Mesendoderm (in vitro differentiated cells): ENCODE measurements at regions not wholly inside any gene's neighbourhood (a gene's known extent, or its start where the extent isn't known, plus 50 kb on each side); places are given as distances from the start of the nearest gene placed in this dataset.
A peak's percentile ranks its signal among the peaks of the same experiment; 100 is the strongest.

Source experiments
- DNase-seq: peaks from one replicate; pipeline ENCODE4 v3.0.0; 2013
- H2AK5ac ChIP-seq: 2 replicates; pipeline ENCODE4 v1.6.1; 2013; ENCODE audit warnings: low read length, inconsistent platforms
- H2BK120ac ChIP-seq: 2 replicates; pipeline ENCODE4 v1.6.1; 2013; ENCODE audit warnings: low read depth, mild to moderate bottlenecking, low read length, moderate library complexity, mixed read lengths
- H2BK15ac ChIP-seq: replicated peaks from 2 replicates; pipeline ENCODE4 v1.6.1; 2013; ENCODE audit warnings: low read depth, mild to moderate bottlenecking, moderate library complexity
- H2BK5ac ChIP-seq: 2 replicates; pipeline ENCODE4 v1.6.1; 2013; ENCODE audit warnings: low read length, inconsistent platforms
- H3K18ac ChIP-seq: 2 replicates; pipeline ENCODE4 v1.6.1; 2013; ENCODE audit warnings: mild to moderate bottlenecking, low read length, mixed read lengths
- H3K23ac ChIP-seq: one replicate; pipeline ENCODE4 v1.6.1; 2013; ENCODE audit warnings: low read length
- H3K27ac ChIP-seq: 2 replicates; pipeline ENCODE4 v1.5.1; 2013; ENCODE audit warnings: low read depth, mild to moderate bottlenecking, inconsistent platforms, low read length, moderate library complexity
- H3K27me3 ChIP-seq: 2 replicates; pipeline ENCODE4 v1.6.1; 2013; ENCODE audit warnings: low read length, control low read depth, mild to moderate bottlenecking, inconsistent platforms; ENCODE audit not compliant: insufficient read depth, poor library complexity
- H3K36me3 ChIP-seq: 2 replicates; pipeline ENCODE4 v1.6.1; 2013; ENCODE audit warnings: low read length, inconsistent platforms; ENCODE audit not compliant: control insufficient read depth, insufficient read depth
- H3K4ac ChIP-seq: one replicate; pipeline ENCODE4 v1.6.1; 2013; ENCODE audit warnings: low read depth, mild to moderate bottlenecking, low read length, moderate library complexity
- H3K4me1 ChIP-seq: 2 replicates; pipeline ENCODE4 v1.6.1; 2013; ENCODE audit warnings: low read depth, low read length, inconsistent platforms; ENCODE audit not compliant: control insufficient read depth
- H3K4me2 ChIP-seq: 2 replicates; pipeline ENCODE4 v1.6.1; 2013; ENCODE audit warnings: low read length
- H3K4me3 ChIP-seq: 2 replicates; pipeline ENCODE4 v1.5.1; 2013; ENCODE audit warnings: mild to moderate bottlenecking, low read length
- H3K56ac ChIP-seq: one replicate; pipeline ENCODE4 v1.6.1; 2013; ENCODE audit warnings: low read length
- H3K79me1 ChIP-seq: 2 replicates; pipeline ENCODE4 v1.6.1; 2013; ENCODE audit warnings: low read length, inconsistent platforms
- H3K79me2 ChIP-seq: 2 replicates; pipeline ENCODE4 v1.6.1; 2013; ENCODE audit warnings: mild to moderate bottlenecking, low read length; ENCODE audit not compliant: control insufficient read depth, insufficient read depth
- H3K9ac ChIP-seq: 2 replicates; pipeline ENCODE4 v1.6.1; 2013; ENCODE audit warnings: low read length, inconsistent platforms
- H4K5ac ChIP-seq: one replicate; pipeline ENCODE4 v1.6.1; 2013; ENCODE audit warnings: low read length
- H4K8ac ChIP-seq: one replicate; pipeline ENCODE4 v1.6.1; 2013; ENCODE audit warnings: low read depth, mild to moderate bottlenecking, control low read depth, low read length, moderate library complexity
- WGBS: extraction: QIAGEN DNeasy Blood & Tissue Kit; methylation state at CpG from one replicate; pipeline ENCODE4 v1.1.7; 2013; ENCODE audit warnings: low lambda C conversion rate, missing lambda C conversion rate; ENCODE audit not compliant: insufficient coverage; ENCODE audit errors: extremely low coverage; 5-methylcytosine and 5-hydroxymethylcytosine counted together

DNA sequence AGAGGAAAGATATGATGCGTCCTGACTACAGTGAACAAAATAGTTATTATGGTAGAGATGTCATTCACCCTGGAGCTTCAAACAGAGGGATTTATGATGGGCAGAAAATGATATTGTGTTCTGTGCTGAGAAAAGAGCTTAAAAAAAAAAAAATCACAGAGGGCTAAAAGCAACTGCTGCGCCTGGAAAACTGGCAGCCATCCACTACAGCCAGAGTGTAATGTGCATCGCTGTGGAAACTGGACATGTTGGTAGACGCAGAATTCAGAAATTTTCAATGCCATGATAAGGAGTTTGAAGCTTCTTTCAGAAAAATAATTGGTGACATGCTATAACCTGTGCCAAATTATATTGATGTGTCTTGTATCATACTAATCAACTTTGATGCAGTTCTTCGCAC, 122.9 kb upstream of the SOX11 start:
- no CpG with 5 or more reads among the region's 5 CpGs for WGBS
- Histone ChIP-seq H3K4me2 (no peak overlapping the region), H4K8ac (no peak overlapping the region), H3K27me3 (no peaks in the 10 kb centered on the region), H3K23ac (no peak overlapping the region), H4K5ac (no peak overlapping the region), H3K9ac (no peak overlapping the region), H3K79me2 (no peaks in the 10 kb centered on the region), H3K27ac (no peak overlapping the region), H2BK15ac (no peak overlapping the region), H3K4me1 (no peaks in the 10 kb centered on the region), H3K18ac (no peak overlapping the region), H3K79me1 (no peaks in the 10 kb centered on the region), H3K4ac (no peak overlapping the region), H2BK120ac (no peak overlapping the region), H3K36me3 (no peaks in the 10 kb centered on the region), H3K4me3 (no peak overlapping the region), H2AK5ac (no peak overlapping the region), H2BK5ac (no peak overlapping the region), H3K56ac (no peak overlapping the region)
- DNase-seq: no peak

- no peak overlapping the region for H4K8ac ChIP-seq
- H3K36me3 ChIP-seq: no peaks in the 10 kb centered on the region
- H4K5ac ChIP-seq: no peak overlapping the region
- H3K56ac ChIP-seq: no peak overlapping the region
- H3K27me3 ChIP-seq: no peaks in the 10 kb centered on the region
- H3K79me2 ChIP-seq: no peaks in the 10 kb centered on the region
- H2BK15ac ChIP-seq: no peak overlapping the region
- H3K79me1 ChIP-seq: no peaks in the 10 kb centered on the region
- no peak overlapping the region for H3K27ac ChIP-seq
- no peak overlapping the region for H2AK5ac ChIP-seq
- no peak overlapping the region for H3K4me2 ChIP-seq
- no peak for DNase-seq
- H2BK5ac ChIP-seq: no peak overlapping the region
- H2BK120ac ChIP-seq: no peak overlapping the region
- WGBS: no CpG with 5 or more reads among the region's 3 CpGs
- H3K4me1 ChIP-seq: no peaks in the 10 kb centered on the region
- H3K4ac ChIP-seq: no peak overlapping the region
- H3K18ac ChIP-seq: no peak overlapping the region
- no peak overlapping the region for H3K4me3 ChIP-seq
- no peak overlapping the region for H3K9ac ChIP-seq
- H3K23ac ChIP-seq: no peak overlapping the region
Observed at GRCh38 chr2:5576015-5576414, 116.2 kb upstream of the SOX11 start.

DNA sequence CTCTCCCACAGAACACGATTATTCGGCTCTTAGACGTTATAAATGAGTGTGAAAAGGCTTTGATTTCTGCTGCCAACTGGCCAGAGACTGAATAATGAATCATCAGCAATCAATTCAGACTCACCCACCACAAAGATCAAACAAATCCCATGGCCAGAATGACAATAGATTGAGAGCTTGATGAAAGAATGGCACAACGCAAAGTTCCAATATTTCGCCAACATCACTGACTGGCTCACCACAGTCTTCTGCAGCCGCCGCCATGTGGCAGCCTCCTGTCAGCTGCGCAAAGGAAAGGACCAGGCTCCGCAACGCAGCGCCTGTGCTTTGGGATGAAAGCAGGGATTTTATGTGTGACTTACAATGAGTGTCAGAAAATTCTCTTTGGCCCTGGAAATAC, 104.4 kb upstream of the SOX11 start:
- Histone ChIP-seq H3K9ac (no peak overlapping the region), H3K18ac (no peak overlapping the region), H3K79me2 (no peaks in the 10 kb centered on the region), H3K27me3 (no peaks in the 10 kb centered on the region), H3K4me1 (no peaks in the 10 kb centered on the region), H3K79me1 (no peaks in the 10 kb centered on the region), H3K36me3 (no peaks in the 10 kb centered on the region), H3K27ac (no peak overlapping the region), H3K56ac (no peak overlapping the region), H2AK5ac (no peak overlapping the region), H3K23ac (no peak overlapping the region), H2BK5ac (no peak overlapping the region), H2BK120ac (no peak overlapping the region), H2BK15ac (no peak overlapping the region), H3K4me2 (no peak overlapping the region), H3K4me3 (no peak overlapping the region), H3K4ac (no peak overlapping the region), H4K8ac (no peak overlapping the region), H4K5ac (no peak overlapping the region)
- WGBS: no CpG with 5 or more reads among the region's 11 CpGs
- DNase-seq: no peak

DNA sequence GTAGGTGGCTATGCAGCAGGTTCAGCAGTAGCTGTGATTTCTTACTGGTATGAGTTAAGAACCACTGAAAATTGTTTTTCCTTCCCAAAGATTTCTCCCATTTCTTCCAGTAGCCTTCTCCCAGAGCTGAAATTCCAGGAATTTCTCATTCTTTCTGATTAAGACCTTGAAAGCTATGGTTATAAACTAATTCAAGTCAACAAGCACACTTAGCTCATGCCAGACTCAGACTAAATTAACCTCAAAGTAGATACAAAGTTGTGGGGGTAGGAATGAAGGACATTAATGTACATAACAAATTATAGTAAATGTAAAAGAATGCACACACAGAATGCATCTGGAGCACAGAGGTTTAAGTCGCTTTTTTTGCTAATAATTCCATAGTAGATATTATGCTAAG, 103.6 kb upstream of the SOX11 start:
- Histone ChIP-seq H2AK5ac (no peak overlapping the region), H3K27me3 (no peaks in the 10 kb centered on the region), H3K4ac (no peak overlapping the region), H4K5ac (no peak overlapping the region), H3K18ac (no peak overlapping the region), H3K79me2 (no peaks in the 10 kb centered on the region), H3K56ac (no peak overlapping the region), H3K4me2 (no peak overlapping the region), H3K23ac (no peak overlapping the region), H3K27ac (no peak overlapping the region), H3K36me3 (no peaks in the 10 kb centered on the region), H3K79me1 (no peaks in the 10 kb centered on the region), H4K8ac (no peak overlapping the region), H2BK5ac (no peak overlapping the region), H2BK15ac (no peak overlapping the region), H3K4me3 (no peak overlapping the region), H3K9ac (no peak overlapping the region), H3K4me1 (no peaks in the 10 kb centered on the region), H2BK120ac (no peak overlapping the region)
- no peak for DNase-seq
- no CpG with 5 or more reads among the region's 1 CpG for WGBS

- Histone ChIP-seq H3K27ac (no peak overlapping the region), H3K4me3 (no peak overlapping the region), H3K79me2 (no peaks in the 10 kb centered on the region), H2BK5ac (no peak overlapping the region), H2AK5ac (no peak overlapping the region), H4K5ac (no peak overlapping the region), H4K8ac (no peak overlapping the region), H3K27me3 (no peaks in the 10 kb centered on the region), H3K4me1 (no peaks in the 10 kb centered on the region), H2BK120ac (no peak overlapping the region), H3K79me1 (no peaks in the 10 kb centered on the region), H3K18ac (no peak overlapping the region), H3K4ac (no peak overlapping the region), H3K4me2 (no peak overlapping the region), H3K36me3 (no peaks in the 10 kb centered on the region), H3K23ac (no peak overlapping the region), H3K56ac (no peak overlapping the region), H3K9ac (no peak overlapping the region), H2BK15ac (no peak overlapping the region)
- peak; percentile 11 for DNase-seq
- WGBS: no CpG with 5 or more reads among the region's 6 CpGs
Observed at GRCh38 chr2:5589183-5589582, 103.0 kb upstream of the SOX11 start.

DNA sequence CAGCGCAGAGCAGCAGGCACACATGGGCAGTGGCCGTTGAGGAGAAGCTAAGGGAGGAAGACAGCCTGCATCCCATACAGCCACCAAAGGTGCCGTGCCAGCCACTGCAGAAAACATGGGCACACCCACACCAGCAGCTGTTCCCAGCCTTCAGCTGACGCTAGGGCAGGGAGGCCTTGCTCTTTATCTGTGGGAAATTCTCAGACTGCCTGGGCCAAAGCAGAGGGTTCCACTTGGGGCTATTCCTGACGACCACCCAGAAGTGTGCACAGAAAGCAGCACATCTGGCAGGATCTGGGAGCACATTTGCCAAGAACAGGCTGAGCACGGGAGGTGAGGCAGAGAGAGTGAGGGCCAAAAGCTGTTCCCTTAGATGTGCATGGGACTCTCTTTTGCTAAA, 101.3 kb upstream of the SOX11 start:
- no peaks in the 10 kb centered on the region for H3K27me3 ChIP-seq
- no peak overlapping the region for H2BK120ac ChIP-seq
- no peak overlapping the region for H3K9ac ChIP-seq
- H3K79me2 ChIP-seq: no peaks in the 10 kb centered on the region
- H3K56ac ChIP-seq: no peak overlapping the region
- H3K4me2 ChIP-seq: no peak overlapping the region
- no peak overlapping the region for H2BK15ac ChIP-seq
- no peak overlapping the region for H3K4me3 ChIP-seq
- no peak overlapping the region for H2BK5ac ChIP-seq
- no peak overlapping the region for H3K18ac ChIP-seq
- H3K4ac ChIP-seq: no peak overlapping the region
- no peak overlapping the region for H2AK5ac ChIP-seq
- no peak overlapping the region for H4K8ac ChIP-seq
- H3K27ac ChIP-seq: no peak overlapping the region
- no peak overlapping the region for H3K23ac ChIP-seq
- H3K4me1 ChIP-seq: no peaks in the 10 kb centered on the region
- no peak overlapping the region for H4K5ac ChIP-seq
- no CpG with 5 or more reads among the region's 6 CpGs for WGBS
- H3K79me1 ChIP-seq: no peaks in the 10 kb centered on the region
- no peaks in the 10 kb centered on the region for H3K36me3 ChIP-seq
- DNase-seq: no peak
